MM.1S (cell line): ENCODE measurements at regions not wholly inside any gene's neighbourhood (a gene's known extent, or its start where the extent isn't known, plus 50 kb on each side); places are given as distances from the start of the nearest gene placed in this dataset.

Experiments
- DNase-seq: peaks from one replicate; pipeline ENCODE4 v3.0.0-alpha.2; 2015
- H2AFZ ChIP-seq: fragments of 300-600 bp; sonication (generic); 2 replicates; pipeline ENCODE4 v1.6.0; 2016; ENCODE audit warnings: antibody characterized with exemption, low read length
- H3F3A ChIP-seq: fragments of 300-600 bp; sonication (generic); 2 replicates; pipeline ENCODE4 v1.6.1; 2016; ENCODE audit warnings: mild to moderate bottlenecking, antibody characterized with exemption, low read length, moderate library complexity, mixed read lengths; ENCODE audit not compliant: insufficient read depth
- H3K27ac ChIP-seq: fragments of 300-600 bp; sonication (generic); 2 replicates; pipeline ENCODE4 v1.5.1; 2016; ENCODE audit warnings: mild to moderate bottlenecking, low read length
- H3K27me3 ChIP-seq: fragments of 300-600 bp; sonication (generic); replicated peaks from 2 replicates; pipeline ENCODE4 v1.6.0; 2016; ENCODE audit warnings: low read length; ENCODE audit not compliant: insufficient read depth
- H3K36me3 ChIP-seq: fragments of 300-600 bp; sonication (generic); replicated peaks from 2 replicates; pipeline ENCODE4 v1.6.1; 2016; ENCODE audit warnings: mild to moderate bottlenecking, low read length, mixed read lengths; ENCODE audit not compliant: insufficient read depth
- H3K4me1 ChIP-seq: fragments of 300-600 bp; sonication (generic); 2 replicates; pipeline ENCODE4 v1.6.1; 2016; ENCODE audit warnings: low read length, mixed read lengths
- H3K4me2 ChIP-seq: fragments of 300-600 bp; sonication (generic); 2 replicates; pipeline ENCODE4 v1.6.0; 2016; ENCODE audit warnings: low read depth, low read length
- H3K4me3 ChIP-seq: fragments of 300-600 bp; sonication (generic); 2 replicates; pipeline ENCODE4 v1.5.1; 2016; ENCODE audit warnings: low read length, mixed read lengths
- H3K79me2 ChIP-seq: fragments of 300-600 bp; sonication (generic); 2 replicates; pipeline ENCODE4 v1.6.1; 2016; ENCODE audit warnings: mixed run types, low read length, mixed read lengths
- H3K9ac ChIP-seq: fragments of 300-600 bp; sonication (generic); 2 replicates; pipeline ENCODE4 v1.6.1; 2016; ENCODE audit warnings: low read length, mixed read lengths
- H3K9me2 ChIP-seq: fragments of 300-600 bp; sonication (generic); replicated peaks from 2 replicates; pipeline ENCODE4 v1.6.1; 2016; ENCODE audit warnings: mild to moderate bottlenecking, low read length, mixed read lengths; ENCODE audit not compliant: insufficient read depth
- H3K9me3 ChIP-seq: fragments of 300-600 bp; sonication (generic); replicated peaks from 2 replicates; pipeline ENCODE4 v1.6.1; 2016; ENCODE audit warnings: mild to moderate bottlenecking, low read length, mixed read lengths; ENCODE audit not compliant: insufficient read depth
- H4K20me1 ChIP-seq: fragments of 300-600 bp; sonication (generic); 2 replicates; pipeline ENCODE4 v1.6.1; 2016; ENCODE audit warnings: mild to moderate bottlenecking, low read length, moderate library complexity, mixed read lengths; ENCODE audit not compliant: insufficient read depth
- EZH2 ChIP-seq: fragments of 300-600 bp; sonication (generic); optimal IDR thresholded peaks from 2 replicates; pipeline ENCODE3; 2017; ENCODE audit warnings: low read depth, mild to moderate bottlenecking, antibody characterized with exemption, low read length, mixed read lengths
- EZH2phosphoT487 ChIP-seq: fragments of 300-600 bp; sonication (generic); IDR thresholded peaks from 2 replicates; pipeline ENCODE4 v1.6.1; 2018; ENCODE audit warnings: antibody characterized with exemption, low read length
- TF ChIP-seq, protein P1 (sequence below): fragments of 300-600 bp; sonication (generic); IDR thresholded peaks from 2 replicates; pipeline ENCODE4 v1.5.1; 2016; ENCODE audit warnings: antibody characterized with exemption, low read length, mixed read lengths

DNA sequence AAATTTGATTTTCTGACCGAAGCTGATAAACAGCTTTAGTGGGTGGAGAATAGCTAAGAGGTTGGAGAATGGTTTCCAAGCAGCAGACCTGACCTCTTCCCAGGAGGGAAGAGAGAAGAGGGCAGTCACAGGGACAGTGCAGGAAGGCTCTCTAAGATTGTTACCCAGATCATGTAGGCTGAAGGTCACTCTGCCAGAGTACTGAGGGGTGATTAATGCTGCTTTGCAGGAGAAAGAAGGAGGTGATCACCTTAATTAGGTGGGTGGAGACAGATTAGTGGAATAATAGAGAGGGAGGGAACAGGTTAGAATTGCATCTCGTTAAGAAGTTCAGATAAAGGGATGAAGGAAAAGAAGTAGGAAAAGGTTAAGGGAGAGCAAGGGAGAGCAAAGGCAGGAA is 440.5 kb downstream of the BRINP1 start:
- Histone ChIP-seq H4K20me1 (no peaks in the 10 kb centered on the region), H3K4me3 (no peak overlapping the region), H3K4me1 (no peaks in the 10 kb centered on the region), H3F3A (no peaks in the 10 kb centered on the region), H3K27me3 (no peaks in the 10 kb centered on the region), H3K79me2 (no peaks in the 10 kb centered on the region), H3K36me3 (no peaks in the 10 kb centered on the region), H3K9me2 (no peaks in the 10 kb centered on the region), H3K4me2 (no peak overlapping the region), H2AFZ (no peak overlapping the region), H3K27ac (no peak overlapping the region), H3K9me3 (no peaks in the 10 kb centered on the region), H3K9ac (no peak overlapping the region)
- DNase-seq: no peak
- TF ChIP-seq EZH2phosphoT487 (no peak), EZH2 (no peak)
- TF ChIP-seq, protein P1, sequence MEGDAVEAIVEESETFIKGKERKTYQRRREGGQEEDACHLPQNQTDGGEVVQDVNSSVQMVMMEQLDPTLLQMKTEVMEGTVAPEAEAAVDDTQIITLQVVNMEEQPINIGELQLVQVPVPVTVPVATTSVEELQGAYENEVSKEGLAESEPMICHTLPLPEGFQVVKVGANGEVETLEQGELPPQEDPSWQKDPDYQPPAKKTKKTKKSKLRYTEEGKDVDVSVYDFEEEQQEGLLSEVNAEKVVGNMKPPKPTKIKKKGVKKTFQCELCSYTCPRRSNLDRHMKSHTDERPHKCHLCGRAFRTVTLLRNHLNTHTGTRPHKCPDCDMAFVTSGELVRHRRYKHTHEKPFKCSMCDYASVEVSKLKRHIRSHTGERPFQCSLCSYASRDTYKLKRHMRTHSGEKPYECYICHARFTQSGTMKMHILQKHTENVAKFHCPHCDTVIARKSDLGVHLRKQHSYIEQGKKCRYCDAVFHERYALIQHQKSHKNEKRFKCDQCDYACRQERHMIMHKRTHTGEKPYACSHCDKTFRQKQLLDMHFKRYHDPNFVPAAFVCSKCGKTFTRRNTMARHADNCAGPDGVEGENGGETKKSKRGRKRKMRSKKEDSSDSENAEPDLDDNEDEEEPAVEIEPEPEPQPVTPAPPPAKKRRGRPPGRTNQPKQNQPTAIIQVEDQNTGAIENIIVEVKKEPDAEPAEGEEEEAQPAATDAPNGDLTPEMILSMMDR: no peak

DNA sequence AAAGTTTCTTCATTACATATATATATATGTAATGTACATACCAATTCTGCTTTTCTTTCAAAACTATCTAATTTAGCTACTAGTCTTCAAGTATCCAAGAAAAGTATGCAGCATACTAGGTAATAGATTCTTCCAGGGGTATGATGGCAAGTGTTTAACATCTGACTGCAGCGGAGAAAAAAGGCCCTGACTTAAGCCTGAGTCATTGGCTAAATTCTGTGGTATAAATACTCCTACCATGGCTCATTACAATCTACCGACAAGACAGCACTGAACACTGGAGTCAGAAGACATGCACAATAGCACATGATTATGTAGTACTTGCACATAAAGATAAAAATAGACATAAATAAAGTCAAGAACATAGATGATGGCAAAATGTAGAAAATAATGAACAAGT is 439.9 kb downstream of the BRINP1 start:
- Histone ChIP-seq H3K9me3 (no peaks in the 10 kb centered on the region), H2AFZ (no peak overlapping the region), H3K4me2 (no peak overlapping the region), H3K4me1 (no peaks in the 10 kb centered on the region), H3K36me3 (no peaks in the 10 kb centered on the region), H3K4me3 (no peak overlapping the region), H3K9me2 (no peaks in the 10 kb centered on the region), H3K27ac (no peak overlapping the region), H3K79me2 (no peaks in the 10 kb centered on the region), H4K20me1 (no peaks in the 10 kb centered on the region), H3K9ac (no peak overlapping the region), H3K27me3 (no peaks in the 10 kb centered on the region), H3F3A (no peaks in the 10 kb centered on the region)
- DNase-seq: no peak
- TF ChIP-seq, protein P1: no peak
- TF ChIP-seq EZH2: no peak
- TF ChIP-seq EZH2phosphoT487: no peak

DNA sequence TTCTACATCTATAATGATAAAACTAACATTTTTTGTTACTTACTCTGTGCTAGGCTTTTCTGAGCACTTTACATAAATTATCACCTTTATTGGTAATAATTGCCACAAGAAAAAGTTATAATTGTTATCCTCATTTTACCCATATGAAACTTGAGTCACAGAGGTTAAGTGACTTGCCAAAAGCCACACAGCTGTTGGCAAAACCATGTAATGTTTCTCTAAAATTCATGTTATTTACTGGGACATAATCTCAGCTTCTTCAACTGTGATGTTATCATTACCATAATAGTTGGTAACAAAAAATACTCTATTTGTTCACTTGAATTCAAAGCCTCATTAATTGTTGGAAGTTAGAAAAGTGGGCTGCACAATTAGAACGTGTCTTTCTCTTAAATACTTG is 437.3 kb downstream of the BRINP1 start:
- H3K27ac ChIP-seq: no peak overlapping the region
- no peaks in the 10 kb centered on the region for H3K4me1 ChIP-seq
- no peaks in the 10 kb centered on the region for H3K79me2 ChIP-seq
- H3K9me3 ChIP-seq: no peaks in the 10 kb centered on the region
- no peak overlapping the region for H3K4me3 ChIP-seq
- H2AFZ ChIP-seq: no peak overlapping the region
- no peak for TF ChIP-seq EZH2
- TF ChIP-seq EZH2phosphoT487: no peak
- TF ChIP-seq, protein P1: no peak
- H4K20me1 ChIP-seq: no peaks in the 10 kb centered on the region
- H3F3A ChIP-seq: no peaks in the 10 kb centered on the region
- H3K36me3 ChIP-seq: no peaks in the 10 kb centered on the region
- DNase-seq: no peak
- H3K27me3 ChIP-seq: no peaks in the 10 kb centered on the region
- H3K9ac ChIP-seq: no peak overlapping the region
- H3K9me2 ChIP-seq: no peaks in the 10 kb centered on the region
- no peak overlapping the region for H3K4me2 ChIP-seq
